ENCODE measurements at regions not wholly inside any gene's neighbourhood (a gene's known extent, or its start where the extent isn't known, plus 50 kb on each side); places are given as distances from the start of the nearest gene placed in this dataset.

DNA sequence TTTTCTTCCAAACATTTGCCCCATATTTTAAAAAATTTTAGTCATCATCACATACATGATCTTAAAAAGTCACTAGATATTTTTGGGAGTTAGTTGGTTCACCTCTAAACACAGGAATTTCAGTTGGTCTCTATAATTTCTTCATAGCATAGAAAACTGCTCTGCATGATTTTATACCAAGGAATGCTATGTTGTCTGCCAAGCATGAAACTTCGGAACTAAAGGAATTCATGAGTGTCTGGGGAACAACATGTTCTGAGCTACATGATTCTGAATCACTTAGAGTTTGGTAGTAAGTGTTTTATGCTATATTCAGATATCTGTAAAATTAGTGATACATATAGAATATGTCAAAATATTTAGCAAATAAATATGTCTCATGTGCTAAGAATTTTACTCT, 957.8 kb downstream of the GATA3 start:
- WGBS (ENCODE audit: insufficient coverage, insufficient read length) = no CpG with 5 or more reads among the region's 1 CpG

DNA sequence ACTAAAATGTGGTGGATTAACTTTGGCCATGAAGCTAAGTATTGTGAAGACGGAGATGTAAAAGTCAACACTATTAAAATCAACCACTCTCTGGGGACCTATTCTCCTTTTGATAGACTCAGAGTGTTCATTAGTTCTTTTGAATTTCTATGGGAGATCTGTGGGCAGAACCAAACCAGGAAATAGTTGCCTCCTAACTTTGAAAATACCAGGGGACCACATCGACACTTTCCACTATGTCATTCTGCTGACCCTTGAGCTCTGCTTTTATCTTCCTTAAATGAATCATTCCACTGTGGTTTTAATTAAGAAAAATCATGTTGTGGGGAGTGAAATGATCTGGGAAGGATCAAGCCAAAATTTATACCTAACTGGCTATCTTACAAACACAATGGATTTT, 960.5 kb downstream of the GATA3 start:
- no peaks in the 10 kb centered on the region for H3K36me3 ChIP-seq (ENCODE audit: control insufficient read depth, insufficient read depth, low read length)
- H3K27ac ChIP-seq (ENCODE audit: low read length) = no peak overlapping the region
- no peak for DNase-seq (ENCODE audit: low read depth, low spot score)
- no peaks in the 10 kb centered on the region for H3K9me3 ChIP-seq (ENCODE audit: control insufficient read depth, insufficient read depth, low read length)
- H3K4me3 ChIP-seq (ENCODE audit: low read length) = no peak overlapping the region
- H3K4me1 ChIP-seq (ENCODE audit: control insufficient read depth, insufficient read depth, low read length) = no peaks in the 10 kb centered on the region
- no peaks in the 10 kb centered on the region for H3K27me3 ChIP-seq (ENCODE audit: control insufficient read depth, insufficient read depth, low read length)
- WGBS (ENCODE audit: insufficient coverage, insufficient read length) = no CpG with 5 or more reads among the region's 2 CpGs

More for the DNA sequence above, 957.8 kb downstream of the GATA3 start:
- H3K9me3 ChIP-seq (ENCODE audit: control insufficient read depth, insufficient read depth, low read length) = no peaks in the 10 kb centered on the region
- H3K4me1 ChIP-seq (ENCODE audit: control insufficient read depth, insufficient read depth, low read length) = no peaks in the 10 kb centered on the region
- no peak overlapping the region for H3K27ac ChIP-seq (ENCODE audit: low read length)
- DNase-seq (ENCODE audit: low read depth, low spot score) = no peak
- H3K4me3 ChIP-seq (ENCODE audit: low read length) = no peak overlapping the region
- H3K36me3 ChIP-seq (ENCODE audit: control insufficient read depth, insufficient read depth, low read length) = no peaks in the 10 kb centered on the region
- H3K27me3 ChIP-seq (ENCODE audit: control insufficient read depth, insufficient read depth, low read length) = no peaks in the 10 kb centered on the region

DNA sequence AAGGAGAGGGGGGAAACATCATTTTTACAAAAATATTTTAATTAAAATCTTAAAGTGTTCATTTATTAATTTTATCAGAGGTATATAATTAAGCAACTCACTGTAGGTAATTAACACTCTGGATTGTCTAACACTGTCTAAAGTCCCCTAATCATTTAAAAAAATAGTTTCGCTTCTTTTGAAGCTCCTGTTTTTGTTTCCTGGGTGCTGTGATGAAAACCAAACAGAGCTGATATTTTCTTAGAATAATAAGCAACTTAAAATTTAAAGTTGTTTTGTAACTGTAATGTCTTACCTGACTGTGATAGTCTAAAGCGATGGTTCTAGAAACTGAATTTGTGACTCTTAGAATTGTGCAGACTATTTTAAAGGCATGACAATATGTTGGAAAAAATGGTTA, 961.0 kb downstream of the GATA3 start:
- H3K36me3 ChIP-seq (ENCODE audit: control insufficient read depth, insufficient read depth, low read length) = no peaks in the 10 kb centered on the region
- DNase-seq (ENCODE audit: low read depth, low spot score) = no peak
- no peak overlapping the region for H3K4me3 ChIP-seq (ENCODE audit: low read length)
- H3K4me1 ChIP-seq (ENCODE audit: control insufficient read depth, insufficient read depth, low read length) = no peaks in the 10 kb centered on the region
- no peaks in the 10 kb centered on the region for H3K27me3 ChIP-seq (ENCODE audit: control insufficient read depth, insufficient read depth, low read length)
- no CpG with 5 or more reads among the region's 2 CpGs for WGBS (ENCODE audit: insufficient coverage, insufficient read length)
- no peak overlapping the region for H3K27ac ChIP-seq (ENCODE audit: low read length)
- H3K9me3 ChIP-seq (ENCODE audit: control insufficient read depth, insufficient read depth, low read length) = no peaks in the 10 kb centered on the region

DNA sequence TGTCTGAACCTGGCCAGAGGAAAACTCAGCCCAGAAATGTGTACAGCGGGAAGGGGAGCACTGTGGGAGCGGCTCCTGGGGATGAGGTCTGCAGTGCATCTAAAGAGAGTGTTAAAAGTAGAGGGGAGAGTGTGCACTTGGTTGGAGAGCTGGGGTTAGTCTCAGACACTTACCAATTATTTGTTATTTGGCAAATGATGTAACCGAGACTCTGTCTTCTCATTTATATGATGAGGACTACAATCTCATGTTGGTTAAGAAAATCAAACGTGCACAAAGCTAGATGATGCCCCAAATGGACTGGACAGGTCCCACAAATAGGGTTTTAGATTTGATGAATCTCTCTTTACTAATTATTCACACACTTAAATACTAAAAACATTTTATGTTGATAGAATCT, 962.4 kb downstream of the GATA3 start:
- Histone ChIP-seq H3K4me1 (ENCODE audit: control insufficient read depth, insufficient read depth, low read length) (no peaks in the 10 kb centered on the region), H3K36me3 (ENCODE audit: control insufficient read depth, insufficient read depth, low read length) (no peaks in the 10 kb centered on the region), H3K9me3 (ENCODE audit: control insufficient read depth, insufficient read depth, low read length) (no peaks in the 10 kb centered on the region), H3K4me3 (ENCODE audit: low read length) (no peak overlapping the region), H3K27me3 (ENCODE audit: control insufficient read depth, insufficient read depth, low read length) (no peaks in the 10 kb centered on the region), H3K27ac (ENCODE audit: low read length) (no peak overlapping the region)
- no CpG with 5 or more reads among the region's 4 CpGs for WGBS (ENCODE audit: insufficient coverage, insufficient read length)
- DNase-seq (ENCODE audit: low read depth, low spot score) = no peak

DNA sequence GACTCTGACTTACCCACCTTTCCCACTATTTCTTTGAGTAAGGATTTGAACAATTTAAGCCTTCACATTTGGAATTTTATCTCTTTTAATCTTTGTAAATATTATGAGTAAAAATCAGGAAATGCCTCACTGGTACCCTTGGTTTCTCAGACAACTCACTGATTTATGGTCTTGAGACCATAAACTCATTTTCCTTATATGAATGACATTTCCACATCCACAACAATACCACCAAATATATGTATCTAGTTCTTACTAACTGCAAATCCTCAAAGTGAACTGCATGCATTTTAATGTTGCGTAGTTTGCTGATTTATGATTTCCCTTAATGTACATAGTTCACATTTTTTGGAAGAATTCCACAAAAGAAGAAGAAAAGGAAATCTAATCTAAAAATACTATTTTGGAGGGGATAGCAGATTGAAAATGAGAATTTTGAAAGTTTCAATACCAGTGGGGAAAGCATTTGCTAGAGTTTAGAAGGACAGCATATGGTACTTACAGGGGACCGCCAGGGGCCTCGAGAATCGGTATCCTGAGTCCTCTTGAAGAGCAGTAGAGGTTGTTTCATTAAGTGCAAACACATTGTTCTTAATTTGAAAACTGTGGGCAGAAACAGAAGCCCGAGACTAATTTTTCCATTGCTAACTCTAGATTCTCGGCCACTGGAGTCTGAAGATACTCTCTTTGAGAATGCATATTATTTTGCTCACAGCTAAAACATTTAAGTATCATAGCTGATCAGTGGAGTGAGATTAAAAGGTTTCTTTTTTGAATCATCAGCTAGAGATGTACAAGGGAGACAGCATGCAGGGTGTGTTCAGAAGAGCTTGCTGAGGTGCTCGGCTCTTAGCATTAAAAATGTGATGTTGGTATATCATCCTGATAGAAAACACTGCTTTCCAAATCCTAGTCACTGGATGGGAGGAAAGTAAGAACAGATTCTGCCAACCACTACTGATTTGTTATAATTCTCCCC, 964.0 kb downstream of the GATA3 start:
- Histone ChIP-seq H3K4me3 (ENCODE audit: low read length) (no peak overlapping the region), H3K9me3 (ENCODE audit: control insufficient read depth, insufficient read depth, low read length) (no peaks in the 10 kb centered on the region), H3K27me3 (ENCODE audit: control insufficient read depth, insufficient read depth, low read length) (no peaks in the 10 kb centered on the region), H3K4me1 (ENCODE audit: control insufficient read depth, insufficient read depth, low read length) (no peaks in the 10 kb centered on the region), H3K36me3 (ENCODE audit: control insufficient read depth, insufficient read depth, low read length) (no peaks in the 10 kb centered on the region), H3K27ac (ENCODE audit: low read length) (no peak overlapping the region)
- no CpG with 5 or more reads among the region's 7 CpGs for WGBS (ENCODE audit: insufficient coverage, insufficient read length)
- no peak for DNase-seq (ENCODE audit: low read depth, low spot score)

DNA sequence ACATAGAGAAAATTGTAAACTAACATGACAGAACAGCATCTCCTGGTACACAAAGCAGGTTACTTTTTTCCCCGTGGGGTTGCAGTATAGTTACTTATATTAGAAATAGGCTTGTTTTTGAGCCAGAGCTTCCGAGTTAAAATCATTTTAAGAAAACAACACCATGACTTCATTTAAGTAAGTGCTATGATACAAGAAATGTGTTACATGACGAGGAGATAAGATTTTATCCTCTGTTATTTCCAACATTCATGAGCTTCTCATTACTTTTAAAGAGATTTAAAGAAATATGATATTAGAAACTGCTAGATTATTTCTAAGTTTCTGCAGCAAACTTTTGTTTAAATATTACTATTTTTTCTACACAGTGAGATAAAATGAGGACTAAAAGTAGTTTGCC, 968.7 kb downstream of the GATA3 start:
- H3K4me3 ChIP-seq (ENCODE audit: low read length) = no peak overlapping the region
- WGBS (ENCODE audit: insufficient coverage, insufficient read length) = no CpG with 5 or more reads among the region's 3 CpGs
- H3K36me3 ChIP-seq (ENCODE audit: control insufficient read depth, insufficient read depth, low read length) = no peaks in the 10 kb centered on the region

DNA sequence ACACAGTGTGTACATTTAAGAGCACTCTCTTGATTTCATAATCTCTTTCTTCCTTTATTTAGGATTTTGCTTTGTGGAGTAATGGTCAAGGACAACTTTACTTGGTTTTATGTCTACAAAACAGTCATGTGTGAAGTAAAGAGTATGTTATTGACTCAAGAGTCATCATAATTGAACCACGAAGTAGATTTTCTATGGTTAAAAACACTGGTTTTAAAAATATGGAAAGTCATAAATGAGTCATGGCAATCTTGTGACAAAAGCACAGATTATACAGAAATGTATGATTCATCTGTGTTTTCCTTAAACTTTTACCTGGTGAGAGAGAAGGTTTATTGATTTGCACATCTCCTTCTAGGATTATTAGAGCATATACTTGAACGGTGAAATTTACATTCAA, 969.7 kb downstream of the GATA3 start:
- no peaks in the 10 kb centered on the region for H3K27me3 ChIP-seq (ENCODE audit: control insufficient read depth, insufficient read depth, low read length)
- H3K9me3 ChIP-seq (ENCODE audit: control insufficient read depth, insufficient read depth, low read length) = no peaks in the 10 kb centered on the region
- no peak overlapping the region for H3K27ac ChIP-seq (ENCODE audit: low read length)
- H3K4me3 ChIP-seq (ENCODE audit: low read length) = no peak overlapping the region
- H3K36me3 ChIP-seq (ENCODE audit: control insufficient read depth, insufficient read depth, low read length) = no peaks in the 10 kb centered on the region
- no CpG with 5 or more reads among the region's 2 CpGs for WGBS (ENCODE audit: insufficient coverage, insufficient read length)
- H3K4me1 ChIP-seq (ENCODE audit: control insufficient read depth, insufficient read depth, low read length) = no peaks in the 10 kb centered on the region
- no peak for DNase-seq (ENCODE audit: low read depth, low spot score)

More for the DNA sequence above, 968.7 kb downstream of the GATA3 start:
- Histone ChIP-seq H3K27me3 (ENCODE audit: control insufficient read depth, insufficient read depth, low read length) (no peaks in the 10 kb centered on the region), H3K9me3 (ENCODE audit: control insufficient read depth, insufficient read depth, low read length) (no peaks in the 10 kb centered on the region), H3K4me1 (ENCODE audit: control insufficient read depth, insufficient read depth, low read length) (no peaks in the 10 kb centered on the region), H3K27ac (ENCODE audit: low read length) (no peak overlapping the region)
- DNase-seq (ENCODE audit: low read depth, low spot score) = no peak

DNA sequence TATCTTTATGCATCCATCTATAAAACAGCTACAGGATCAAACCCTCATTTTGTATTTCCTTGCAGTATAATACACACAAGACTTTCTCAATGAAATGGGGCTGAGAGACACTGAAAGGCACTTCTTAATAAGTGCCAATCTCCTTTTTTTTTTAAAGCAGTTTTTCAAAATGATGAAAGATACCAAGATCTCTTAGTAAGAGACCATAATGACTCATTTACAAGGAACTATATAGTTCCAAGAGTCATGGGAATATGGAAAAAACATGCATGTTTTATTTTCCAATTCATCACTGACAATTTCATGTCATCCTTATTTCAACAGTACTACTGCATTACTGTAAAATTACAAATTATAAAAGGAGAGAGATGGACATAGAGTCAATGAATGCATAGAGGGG, 973.7 kb downstream of the GATA3 start:
- DNase-seq (ENCODE audit: low read depth, low spot score) = no peak
- Histone ChIP-seq H3K9me3 (ENCODE audit: control insufficient read depth, insufficient read depth, low read length) (no peaks in the 10 kb centered on the region), H3K4me3 (ENCODE audit: low read length) (no peak overlapping the region), H3K27ac (ENCODE audit: low read length) (no peak overlapping the region), H3K36me3 (ENCODE audit: control insufficient read depth, insufficient read depth, low read length) (no peaks in the 10 kb centered on the region), H3K4me1 (ENCODE audit: control insufficient read depth, insufficient read depth, low read length) (no peaks in the 10 kb centered on the region), H3K27me3 (ENCODE audit: control insufficient read depth, insufficient read depth, low read length) (no peaks in the 10 kb centered on the region)

DNA sequence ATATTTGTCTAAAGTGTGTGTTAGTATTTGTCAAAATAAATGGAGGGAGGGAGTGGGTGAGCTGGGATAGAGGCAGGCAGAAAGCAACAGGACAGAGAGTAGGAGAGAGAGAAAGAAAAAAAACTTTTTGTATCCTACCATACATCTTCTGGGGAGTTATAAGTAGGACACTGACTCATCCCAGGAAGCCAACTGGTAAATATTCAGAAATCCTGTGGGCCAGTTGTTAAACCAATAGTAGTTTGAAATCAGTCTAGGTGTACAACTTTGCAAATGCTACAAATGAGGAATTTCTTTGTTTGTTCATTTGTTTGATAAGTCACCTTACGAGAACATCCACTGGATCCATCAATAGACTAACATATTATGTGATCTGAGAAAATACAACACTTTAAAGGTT, 980.9 kb downstream of the GATA3 start:
- H3K9me3 ChIP-seq (ENCODE audit: control insufficient read depth, insufficient read depth, low read length) = no peaks in the 10 kb centered on the region
- H3K4me3 ChIP-seq (ENCODE audit: low read length) = no peak overlapping the region
- H3K36me3 ChIP-seq (ENCODE audit: control insufficient read depth, insufficient read depth, low read length) = no peaks in the 10 kb centered on the region
- no peaks in the 10 kb centered on the region for H3K27me3 ChIP-seq (ENCODE audit: control insufficient read depth, insufficient read depth, low read length)
- WGBS (ENCODE audit: insufficient coverage, insufficient read length) = no CpG with 5 or more reads among the region's 1 CpG
- no peaks in the 10 kb centered on the region for H3K4me1 ChIP-seq (ENCODE audit: control insufficient read depth, insufficient read depth, low read length)
- no peak for DNase-seq (ENCODE audit: low read depth, low spot score)
- no peak overlapping the region for H3K27ac ChIP-seq (ENCODE audit: low read length)

DNA sequence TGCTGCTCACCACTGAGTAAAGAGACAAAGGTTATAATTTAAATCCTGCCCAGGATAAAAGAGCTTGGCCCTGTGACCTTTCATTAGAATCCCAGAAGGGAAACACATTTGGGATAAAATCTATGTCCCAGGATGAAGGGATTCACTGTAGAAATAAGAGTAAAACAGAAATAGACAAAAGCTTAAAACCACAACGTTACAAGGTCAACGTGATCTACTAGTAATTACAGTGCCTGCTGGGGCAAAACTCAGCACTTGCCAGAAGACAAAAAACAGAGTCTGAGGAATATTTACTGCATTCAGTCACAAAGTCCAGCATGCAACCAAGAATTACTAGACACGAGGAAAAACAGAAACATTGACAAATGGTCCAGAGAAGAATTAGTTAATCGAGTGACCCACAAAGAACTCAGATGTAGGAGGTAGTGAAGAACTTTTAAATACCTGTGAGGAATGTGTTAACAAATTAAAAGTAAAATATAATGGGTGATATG, 982.3 kb downstream of the GATA3 start:
- Histone ChIP-seq H3K27ac (ENCODE audit: low read length) (no peak overlapping the region), H3K27me3 (ENCODE audit: control insufficient read depth, insufficient read depth, low read length) (no peaks in the 10 kb centered on the region), H3K36me3 (ENCODE audit: control insufficient read depth, insufficient read depth, low read length) (no peaks in the 10 kb centered on the region), H3K4me3 (ENCODE audit: low read length) (no peak overlapping the region), H3K9me3 (ENCODE audit: control insufficient read depth, insufficient read depth, low read length) (no peaks in the 10 kb centered on the region), H3K4me1 (ENCODE audit: control insufficient read depth, insufficient read depth, low read length) (no peaks in the 10 kb centered on the region)
- no CpG with 5 or more reads among the region's 4 CpGs for WGBS (ENCODE audit: insufficient coverage, insufficient read length)
- no peak for DNase-seq (ENCODE audit: low read depth, low spot score)

All from iPS DF 6.9 (cell line).